Activated naive CD4-positive, alpha-beta T cell treated with anti-CD3 and anti-CD28 coated beads for 36 hours (primary cell): ENCODE measurements at regions not wholly inside any gene's neighbourhood (a gene's known extent, or its start where the extent isn't known, plus 50 kb on each side); places are given as distances from the start of the nearest gene placed in this dataset.

ENCODE experiments used
- CTCF ChIA-PET: fragments of 350-600 bp; sonication (Branson Sonifier 250); formaldehyde crosslinking; loops from one replicate; lab custom pipeline; 2021; ENCODE audit warnings: antibody characterized with exemption; lab: Charles Lee
- DNase-seq: peaks from one replicate; pipeline ENCODE4 v3.0.0-alpha.2; 2020
- H3K27ac Mint-ChIP-seq: one replicate; pipeline ENCODE4 v1.8.0; 2021; ENCODE audit warnings: mild to moderate bottlenecking, mixed read lengths
- H3K27me3 Mint-ChIP-seq: one replicate; pipeline ENCODE4 v1.8.0; 2021; ENCODE audit warnings: low read depth, mixed read lengths
- H3K36me3 Mint-ChIP-seq: one replicate; pipeline ENCODE4 v1.8.0; 2021; ENCODE audit warnings: low read depth, mixed read lengths
- H3K4me1 Mint-ChIP-seq: one replicate; pipeline ENCODE4 v1.8.0; 2021; ENCODE audit warnings: low read depth, mixed read lengths
- H3K4me3 Mint-ChIP-seq: one replicate; pipeline ENCODE4 v1.8.0; 2021; ENCODE audit warnings: mild to moderate bottlenecking, moderate library complexity, mixed read lengths
- H3K9me3 Mint-ChIP-seq: one replicate; pipeline ENCODE4 v1.8.0; 2021; ENCODE audit warnings: mixed read lengths
- intact Hi-C: fragments of 100-400 bp; cut with micrococcal nuclease; formaldehyde crosslinking; loops from one replicate; pipeline ENCODE4 v1.15.1; 2023

GRCh38 chr15:39299486-39300267 lies 281.2 kb upstream of the THBS1 start:
- peaks cover 6% of the 10 kb centered on the region for H3K27me3 Mint-ChIP-seq
- no peak for DNase-seq
- no peaks in the 10 kb centered on the region for H3K9me3 Mint-ChIP-seq
- intact Hi-C loops = no loop called here
- no peak overlapping the region for H3K4me3 Mint-ChIP-seq
- H3K4me1 Mint-ChIP-seq = no peaks in the 10 kb centered on the region
- H3K36me3 Mint-ChIP-seq = no peaks in the 10 kb centered on the region
- CTCF ChIA-PET = no interaction called here
- no peak overlapping the region for H3K27ac Mint-ChIP-seq

- intact Hi-C loops = no loop called here
- Mint-ChIP-seq H3K9me3 (no peaks in the 10 kb centered on the region), H3K36me3 (no peaks in the 10 kb centered on the region), H3K27me3 (peaks cover 8% of the 10 kb centered on the region), H3K27ac (no peak overlapping the region), H3K4me1 (no peaks in the 10 kb centered on the region), H3K4me3 (no peak overlapping the region)
- no peak for DNase-seq
- CTCF ChIA-PET = no interaction called here
These were observed 280.3 kb upstream of the THBS1 start for GRCh38 chr15:39300451-39301153.

- H3K9me3 Mint-ChIP-seq = no peaks in the 10 kb centered on the region
- H3K4me3 Mint-ChIP-seq = no peak overlapping the region
- intact Hi-C loops = no loop called here
- DNase-seq = no peak
- CTCF ChIA-PET = no interaction called here
- no peaks in the 10 kb centered on the region for H3K36me3 Mint-ChIP-seq
- H3K27ac Mint-ChIP-seq = no peak overlapping the region
- peaks cover 8% of the 10 kb centered on the region for H3K27me3 Mint-ChIP-seq
- no peaks in the 10 kb centered on the region for H3K4me1 Mint-ChIP-seq
These were observed 279.3 kb upstream of the THBS1 start for GRCh38 chr15:39301589-39301999.

- H3K9me3 Mint-ChIP-seq = no peaks in the 10 kb centered on the region
- H3K36me3 Mint-ChIP-seq = no peaks in the 10 kb centered on the region
- DNase-seq = no peak
- peaks cover 5% of the 10 kb centered on the region for H3K27me3 Mint-ChIP-seq
- CTCF ChIA-PET = no interaction called here
- H3K4me3 Mint-ChIP-seq = no peak overlapping the region
- no peaks in the 10 kb centered on the region for H3K4me1 Mint-ChIP-seq
- intact Hi-C loops = no loop called here
- H3K27ac Mint-ChIP-seq = no peak overlapping the region
These were observed 277.9 kb upstream of the THBS1 start for GRCh38 chr15:39302936-39303335.

GRCh38 chr15:39304201-39304841 lies 276.6 kb upstream of the THBS1 start:
- Mint-ChIP-seq H3K27me3 (peaks cover 5% of the 10 kb centered on the region), H3K9me3 (no peaks in the 10 kb centered on the region), H3K27ac (no peak overlapping the region), H3K4me1 (no peaks in the 10 kb centered on the region), H3K4me3 (no peak overlapping the region), H3K36me3 (no peaks in the 10 kb centered on the region)
- no peak for DNase-seq
- CTCF ChIA-PET = interaction anchor here (1.3 kb wide), 1 partner anchor 178 kb away, joined by 3 read pairs; no protein-coding TSS in a partner anchor
- intact Hi-C loops = no loop called here

GRCh38 chr15:39304931-39305728 lies 275.7 kb upstream of the THBS1 start:
- H3K9me3 Mint-ChIP-seq = no peaks in the 10 kb centered on the region
- CTCF ChIA-PET = interaction anchor here (1.3 kb wide), 1 partner anchor 178 kb away, joined by 3 read pairs; no protein-coding TSS in a partner anchor
- peaks cover 3% of the 10 kb centered on the region for H3K27me3 Mint-ChIP-seq
- H3K36me3 Mint-ChIP-seq = no peaks in the 10 kb centered on the region
- H3K4me1 Mint-ChIP-seq = no peaks in the 10 kb centered on the region
- DNase-seq = no peak
- H3K27ac Mint-ChIP-seq = no peak overlapping the region
- intact Hi-C loops = no loop called here
- H3K4me3 Mint-ChIP-seq = no peak overlapping the region

- H3K36me3 Mint-ChIP-seq = no peaks in the 10 kb centered on the region
- no peaks in the 10 kb centered on the region for H3K9me3 Mint-ChIP-seq
- no peak for DNase-seq
- no peak overlapping the region for H3K4me3 Mint-ChIP-seq
- peaks cover 8% of the 10 kb centered on the region for H3K27me3 Mint-ChIP-seq
- H3K4me1 Mint-ChIP-seq = no peaks in the 10 kb centered on the region
- H3K27ac Mint-ChIP-seq = no peak overlapping the region
- CTCF ChIA-PET = no interaction called here
- intact Hi-C loops = no loop called here
These were observed 270.2 kb upstream of the THBS1 start for GRCh38 chr15:39310633-39311032.

- H3K9me3 Mint-ChIP-seq = no peaks in the 10 kb centered on the region
- DNase-seq = peak; percentile 5
- no peaks in the 10 kb centered on the region for H3K36me3 Mint-ChIP-seq
- peaks cover 8% of the 10 kb centered on the region for H3K27me3 Mint-ChIP-seq
- H3K4me1 Mint-ChIP-seq = no peaks in the 10 kb centered on the region
- intact Hi-C loops = loop anchor here (2.0 kb wide), 1 partner anchor 268 kb away; the partner anchor contains the start of gene THBS1
- H3K4me3 Mint-ChIP-seq = no peak overlapping the region
- CTCF ChIA-PET = no interaction called here
- no peak overlapping the region for H3K27ac Mint-ChIP-seq
These were observed 267.9 kb upstream of the THBS1 start for GRCh38 chr15:39312984-39313383.

GRCh38 chr15:39313467-39313866 lies 267.4 kb upstream of the THBS1 start:
- H3K9me3 Mint-ChIP-seq = no peaks in the 10 kb centered on the region
- no peaks in the 10 kb centered on the region for H3K36me3 Mint-ChIP-seq
- no peak overlapping the region for H3K4me3 Mint-ChIP-seq
- no peaks in the 10 kb centered on the region for H3K4me1 Mint-ChIP-seq
- no peak overlapping the region for H3K27ac Mint-ChIP-seq
- CTCF ChIA-PET = no interaction called here
- H3K27me3 Mint-ChIP-seq = peaks cover 8% of the 10 kb centered on the region
- DNase-seq = no peak
- intact Hi-C loops = loop anchor here (2.0 kb wide), 1 partner anchor 267 kb away; the partner anchor contains the start of gene THBS1

GRCh38 chr15:39313881-39314280 lies 267.0 kb upstream of the THBS1 start:
- Mint-ChIP-seq H3K4me3 (no peak overlapping the region), H3K27ac (no peak overlapping the region), H3K9me3 (no peaks in the 10 kb centered on the region), H3K36me3 (no peaks in the 10 kb centered on the region), H3K27me3 (peaks cover 8% of the 10 kb centered on the region), H3K4me1 (no peaks in the 10 kb centered on the region)
- CTCF ChIA-PET = no interaction called here
- intact Hi-C loops = loop anchor here (2.0 kb wide), 1 partner anchor 267 kb away; the partner anchor contains the start of gene THBS1
- no peak for DNase-seq

- intact Hi-C loops = no loop called here
- H3K4me1 Mint-ChIP-seq = no peaks in the 10 kb centered on the region
- no peak for DNase-seq
- peaks cover 3% of the 10 kb centered on the region for H3K9me3 Mint-ChIP-seq
- H3K36me3 Mint-ChIP-seq = no peaks in the 10 kb centered on the region
- CTCF ChIA-PET = no interaction called here
- H3K27ac Mint-ChIP-seq = no peak overlapping the region
- H3K27me3 Mint-ChIP-seq = peaks cover 8% of the 10 kb centered on the region
- no peak overlapping the region for H3K4me3 Mint-ChIP-seq
These were observed 265.6 kb upstream of the THBS1 start for GRCh38 chr15:39315206-39315850.
